ENCODE measurements at regions not wholly inside any gene's neighbourhood (a gene's known extent, or its start where the extent isn't known, plus 50 kb on each side); places are given as distances from the start of the nearest gene placed in this dataset.

DNA sequence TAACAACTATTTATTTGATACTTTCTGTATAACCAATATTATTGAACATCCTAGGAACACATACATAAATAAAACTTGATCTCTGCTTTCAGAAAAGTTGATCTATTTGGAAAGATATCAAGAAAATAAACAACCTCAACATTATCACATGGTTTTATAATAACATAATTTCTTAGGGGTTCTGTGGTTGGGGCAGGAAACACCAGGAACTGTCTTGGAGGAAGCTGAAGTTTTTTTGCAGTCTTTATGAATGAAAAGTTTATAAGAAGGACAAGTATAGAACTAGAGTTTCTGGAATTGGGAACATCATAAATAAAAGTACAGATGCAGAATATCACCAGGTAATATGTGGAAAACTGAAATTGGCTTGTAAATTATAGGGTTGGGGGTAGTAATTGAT, 296.1 kb downstream of the TAF11L14 start:
- Histone ChIP-seq H3K79me2 (ENCODE audit: insufficient read depth, low read depth) (no peaks in the 10 kb centered on the region), H3K27me3 (ENCODE audit: insufficient read depth, low read depth) (no peaks in the 10 kb centered on the region), H3K4me3 (IDR thresholded peaks at IDR 0.05; ENCODE audit: insufficient read depth, low read depth, low read length) (no peak overlapping the region), H3K27ac (no peak overlapping the region), H3K9ac (no peak overlapping the region), H3K4me2 (no peak overlapping the region), H3K36me3 (ENCODE audit: insufficient read depth) (no peaks in the 10 kb centered on the region), H4K20me1 (ENCODE audit: insufficient read depth) (no peaks in the 10 kb centered on the region), H2AFZ (ENCODE audit: low read depth) (no peak overlapping the region), H3K4me1 (ENCODE audit: low read depth, poor library complexity, severe bottlenecking) (no peaks in the 10 kb centered on the region)
- no peak for TF ChIP-seq CTCF (conservative IDR thresholded peaks at IDR 0.05; ENCODE audit: low read depth, low read length)

DNA sequence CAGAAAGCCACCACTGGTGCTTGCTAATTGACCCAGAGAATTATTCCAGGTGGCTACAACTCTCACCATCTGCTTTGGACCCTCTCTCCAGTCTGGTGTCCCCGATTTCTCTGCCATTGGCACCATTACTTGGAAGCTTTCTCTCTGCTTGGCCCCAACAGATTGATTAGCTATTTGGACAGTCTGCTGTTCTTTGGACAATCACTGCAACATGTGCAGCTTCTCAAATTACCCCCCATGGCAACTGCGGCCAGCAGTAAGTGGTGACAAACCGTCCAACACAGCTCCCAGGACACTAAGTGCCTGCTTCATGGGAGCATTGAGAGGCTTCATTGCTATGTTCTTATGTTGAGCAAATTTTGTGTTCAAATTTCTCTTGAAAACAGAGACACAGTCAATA, 309.8 kb downstream of the TAF11L14 start:
- Histone ChIP-seq H3K9ac (no peak overlapping the region), H2AFZ (ENCODE audit: low read depth) (no peak overlapping the region), H3K4me1 (ENCODE audit: low read depth, poor library complexity, severe bottlenecking) (no peaks in the 10 kb centered on the region), H3K36me3 (ENCODE audit: insufficient read depth) (no peaks in the 10 kb centered on the region), H3K4me3 (IDR thresholded peaks at IDR 0.05; ENCODE audit: insufficient read depth, low read depth, low read length) (no peak overlapping the region), H3K4me2 (no peak overlapping the region), H4K20me1 (ENCODE audit: insufficient read depth) (no peaks in the 10 kb centered on the region), H3K27ac (no peak overlapping the region), H3K79me2 (ENCODE audit: insufficient read depth, low read depth) (no peaks in the 10 kb centered on the region), H3K27me3 (ENCODE audit: insufficient read depth, low read depth) (no peaks in the 10 kb centered on the region)
- no peak for TF ChIP-seq CTCF (conservative IDR thresholded peaks at IDR 0.05; ENCODE audit: low read depth, low read length)

DNA sequence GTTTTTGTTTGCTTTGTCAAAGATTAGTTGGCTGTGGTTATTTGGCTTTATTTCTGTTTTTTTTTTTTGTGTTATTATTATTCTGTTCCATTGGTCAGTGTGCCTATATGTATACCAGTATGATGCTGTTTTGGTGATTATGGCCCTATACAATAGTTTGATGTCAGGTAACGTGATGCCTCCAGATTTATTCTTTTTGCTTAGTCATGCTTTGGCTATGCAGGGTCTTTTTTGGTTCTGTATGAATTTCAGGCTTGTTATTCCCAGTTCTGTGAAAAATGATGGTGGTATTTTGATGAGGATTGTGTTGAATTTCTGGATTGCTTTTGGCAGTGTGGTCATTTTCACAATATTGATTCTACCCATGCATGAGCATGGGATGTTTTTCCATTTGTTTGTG, 312.8 kb downstream of the TAF11L14 start:
- no peak for TF ChIP-seq CTCF (conservative IDR thresholded peaks at IDR 0.05; ENCODE audit: low read depth, low read length)
- H3K27me3 ChIP-seq (ENCODE audit: insufficient read depth, low read depth) = no peaks in the 10 kb centered on the region
- H3K4me2 ChIP-seq = no peak overlapping the region
- H3K9ac ChIP-seq = no peak overlapping the region
- no peak overlapping the region for H3K4me3 ChIP-seq (IDR thresholded peaks at IDR 0.05; ENCODE audit: insufficient read depth, low read depth, low read length)
- H3K79me2 ChIP-seq (ENCODE audit: insufficient read depth, low read depth) = no peaks in the 10 kb centered on the region
- H2AFZ ChIP-seq (ENCODE audit: low read depth) = no peak overlapping the region
- no peak overlapping the region for H3K27ac ChIP-seq
- H3K36me3 ChIP-seq (ENCODE audit: insufficient read depth) = no peaks in the 10 kb centered on the region
- H3K4me1 ChIP-seq (ENCODE audit: low read depth, poor library complexity, severe bottlenecking) = no peaks in the 10 kb centered on the region
- H4K20me1 ChIP-seq (ENCODE audit: insufficient read depth) = no peaks in the 10 kb centered on the region

- Histone ChIP-seq H4K20me1 (ENCODE audit: insufficient read depth) (no peaks in the 10 kb centered on the region), H3K9ac (no peak overlapping the region), H2AFZ (ENCODE audit: low read depth) (no peak overlapping the region), H3K4me2 (no peak overlapping the region), H3K36me3 (ENCODE audit: insufficient read depth) (no peaks in the 10 kb centered on the region), H3K4me1 (ENCODE audit: low read depth, poor library complexity, severe bottlenecking) (no peaks in the 10 kb centered on the region), H3K4me3 (IDR thresholded peaks at IDR 0.05; ENCODE audit: insufficient read depth, low read depth, low read length) (no peak overlapping the region), H3K27ac (no peak overlapping the region), H3K79me2 (ENCODE audit: insufficient read depth, low read depth) (no peaks in the 10 kb centered on the region), H3K27me3 (ENCODE audit: insufficient read depth, low read depth) (no peaks in the 10 kb centered on the region)
- TF ChIP-seq CTCF (conservative IDR thresholded peaks at IDR 0.05; ENCODE audit: low read depth, low read length) = no peak; the same call in 1 of the 2 replicates
These were observed 317.3 kb downstream of the TAF11L14 start for GRCh38 chr5:17951392-17952169.
